Transverse colon (tissue), 4 donors: ENCODE measurements at regions not wholly inside any gene's neighbourhood (a gene's known extent, or its start where the extent isn't known, plus 50 kb on each side); places are given as distances from the start of the nearest gene placed in this dataset.
A peak's percentile ranks its signal among the peaks of the same experiment; 100 is the strongest.

Experiments used
- DNase-seq: peaks from one replicate; pipeline ENCODE4 v3.0.0-alpha.2; 2019
- H3K27ac ChIP-seq, 4 donors: fragments of 200-600 bp; sonication (generic); 2 replicates each; pipeline ENCODE4 v1.5.1; 2016 to 2018; ENCODE audit warnings: inconsistent platforms in 4 of 4
- H3K27me3 ChIP-seq: fragments of 200-600 bp; sonication (generic); 2 replicates; pipeline ENCODE4 v1.5.1; 2017; ENCODE audit warnings: inconsistent platforms
- H3K36me3 ChIP-seq, 4 donors: fragments of 200-600 bp; sonication (generic); 2 replicates each; pipeline ENCODE4 v1.5.1; 2017 to 2019; ENCODE audit warnings: inconsistent platforms in 4 of 4
- H3K4me1 ChIP-seq, 4 donors: fragments of 200-600 bp; sonication (generic); 2 replicates each; pipeline ENCODE4 v1.5.1; 2017 to 2020; ENCODE audit warnings: inconsistent platforms in 4 of 4
- H3K4me3 ChIP-seq, 4 donors: fragments of 200-600 bp; sonication (generic); 1 replicate in 1 of 4; 2 replicates in 3 of 4; pipeline versions ENCODE4 v1.5.1 to v1.6.1; 2017 to 2019; ENCODE audit warnings: inconsistent platforms in 4 of 4
- H3K9me3 ChIP-seq, 2 donors: fragments of 200-600 bp; sonication (generic); 2 replicates each; pipeline ENCODE4 v1.5.1; 2017 to 2019; ENCODE audit warnings: inconsistent platforms in 2 of 2
- EP300 ChIP-seq: sonication (generic); formaldehyde crosslinking; IDR thresholded peaks from one replicate; pipeline ENCODE4 v1.6.1; 2017; ENCODE audit warnings: antibody characterized with exemption, low read depth
- POLR2A ChIP-seq: fragments of 450-650 bp; IDR thresholded peaks from one replicate; pipeline ENCODE4 v1.6.1; 2016; ENCODE audit warnings: antibody characterized with exemption, mild to moderate bottlenecking, moderate library complexity
- POLR2AphosphoS5 ChIP-seq, 3 donors: sonication (generic); formaldehyde crosslinking; IDR thresholded peaks; one replicate each; pipeline ENCODE4 v1.6.1; 2016; ENCODE audit warnings: antibody characterized with exemption in 3 of 3
- WGBS, 2 donors: methylation state at CpG; one replicate each; pipeline ENCODE4 v1.1.5; 2018; ENCODE audit warnings: low coverage in 1 of 2; 5-methylcytosine and 5-hydroxymethylcytosine counted together
- in situ Hi-C, 4 donors: fragments of 200-750 bp; cut with MboI; loops; one replicate each; pipeline versions ENCODE4 v1.15.0 to v1.15.1; 2017; ENCODE audit warnings: low sequenced_read_pairs in 3 of 4, low pct_ligation_motif_present in 1 of 4, low pct_unique_long_range_greater_than_20kb in 1 of 4
- intact Hi-C: fragments of 100-400 bp; cut with DNase I; formaldehyde crosslinking; loops from one replicate; pipeline ENCODE4 v1.15.1; 2023; ENCODE audit warnings: low total_unique reads
- TF ChIP-seq, protein P1 (sequence below), 5 experiments: fragments of 200-600 bp in 3 of 5; fragments of 450-650 bp in 2 of 5; sonication (generic) in 3 of 5; IDR thresholded peaks; 1 replicate in 2 of 5; 2 replicates in 3 of 5; pipeline ENCODE4 v1.5.1; 2016 to 2017; ENCODE audit warnings: antibody characterized with exemption in 5 of 5, inconsistent platforms in 3 of 5, mild to moderate bottlenecking in 2 of 5, moderate library complexity in 1 of 5

DNA sequence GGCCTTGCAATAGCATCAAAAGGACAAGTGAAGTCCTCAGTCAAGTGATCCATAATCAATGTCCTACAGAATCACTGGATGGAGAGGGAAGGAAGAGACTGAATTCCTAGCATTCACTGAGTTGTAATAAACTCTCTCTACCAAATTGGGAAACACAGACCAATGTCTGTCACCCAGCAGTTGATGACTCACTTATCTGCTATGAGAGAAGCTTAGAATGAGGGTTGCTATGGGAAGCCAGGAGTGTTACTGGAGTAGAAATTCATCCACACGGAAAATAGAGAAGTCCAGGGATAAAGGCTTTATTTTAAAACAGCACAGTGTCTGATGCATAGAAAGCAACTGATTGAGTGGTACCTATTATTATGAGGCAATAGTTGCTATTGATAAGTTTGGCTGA is 407.4 kb downstream of the BRINP1 start:
- 26 to 30% methylated on average over 1 of the region's 1 CpG for WGBS, 2 donors
- Histone ChIP-seq H3K27ac (peak overlapping the region in 2 of 4 donors; percentile 26 to 43), H3K4me3 (no peak overlapping the region), H3K36me3 (no peaks in the 10 kb centered on the region), H3K27me3 (no peaks in the 10 kb centered on the region), H3K4me1 (no peaks in the 10 kb centered on the region), H3K9me3 (no peaks in the 10 kb centered on the region)
- TF ChIP-seq POLR2AphosphoS5 (IDR thresholded peaks at IDR 0.05), result peak in 1 of 3 donors; percentile 16
- TF ChIP-seq, protein P1, sequence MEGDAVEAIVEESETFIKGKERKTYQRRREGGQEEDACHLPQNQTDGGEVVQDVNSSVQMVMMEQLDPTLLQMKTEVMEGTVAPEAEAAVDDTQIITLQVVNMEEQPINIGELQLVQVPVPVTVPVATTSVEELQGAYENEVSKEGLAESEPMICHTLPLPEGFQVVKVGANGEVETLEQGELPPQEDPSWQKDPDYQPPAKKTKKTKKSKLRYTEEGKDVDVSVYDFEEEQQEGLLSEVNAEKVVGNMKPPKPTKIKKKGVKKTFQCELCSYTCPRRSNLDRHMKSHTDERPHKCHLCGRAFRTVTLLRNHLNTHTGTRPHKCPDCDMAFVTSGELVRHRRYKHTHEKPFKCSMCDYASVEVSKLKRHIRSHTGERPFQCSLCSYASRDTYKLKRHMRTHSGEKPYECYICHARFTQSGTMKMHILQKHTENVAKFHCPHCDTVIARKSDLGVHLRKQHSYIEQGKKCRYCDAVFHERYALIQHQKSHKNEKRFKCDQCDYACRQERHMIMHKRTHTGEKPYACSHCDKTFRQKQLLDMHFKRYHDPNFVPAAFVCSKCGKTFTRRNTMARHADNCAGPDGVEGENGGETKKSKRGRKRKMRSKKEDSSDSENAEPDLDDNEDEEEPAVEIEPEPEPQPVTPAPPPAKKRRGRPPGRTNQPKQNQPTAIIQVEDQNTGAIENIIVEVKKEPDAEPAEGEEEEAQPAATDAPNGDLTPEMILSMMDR (IDR thresholded peaks at IDR 0.05), result no peak
- in situ Hi-C loops, result no loop called here
- no peak for DNase-seq
- intact Hi-C loops, result no loop called here

DNA sequence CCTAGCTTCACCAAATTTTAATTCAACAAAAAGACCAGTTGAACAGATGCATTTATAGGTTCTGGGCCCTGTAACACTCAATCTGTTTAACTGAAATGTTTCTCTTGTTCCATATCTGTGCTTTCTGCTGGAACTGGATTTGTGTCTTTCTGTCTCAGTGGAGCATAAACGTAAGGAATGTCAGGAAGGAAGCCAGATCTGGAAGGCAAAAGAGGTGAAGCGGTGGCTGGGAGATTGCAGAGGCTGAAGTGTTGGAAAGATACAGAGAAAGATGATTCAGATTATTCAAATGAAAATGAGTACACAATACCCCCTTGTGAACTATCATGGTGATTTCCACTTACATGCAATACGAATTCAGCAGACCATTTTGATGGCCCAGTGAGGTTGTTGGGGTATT is 406.8 kb downstream of the BRINP1 start:
- intact Hi-C loops, result no loop called here
- no peak for TF ChIP-seq POLR2AphosphoS5 (IDR thresholded peaks at IDR 0.05)
- no peak for TF ChIP-seq POLR2A
- TF ChIP-seq, protein P1 (IDR thresholded peaks at IDR 0.05), result no peak
- no peak for TF ChIP-seq EP300
- no peak for DNase-seq
- H3K36me3 ChIP-seq, result no peaks in the 10 kb centered on the region
- 50 to 58% methylated on average over 3 of the region's 3 CpGs for WGBS, 2 donors
- H3K4me3 ChIP-seq, result no peak overlapping the region
- H3K4me1 ChIP-seq, result no peaks in the 10 kb centered on the region
- peak overlapping the region in 2 of 4 donors; percentile 26 to 43 for H3K27ac ChIP-seq
- no peaks in the 10 kb centered on the region for H3K9me3 ChIP-seq
- in situ Hi-C loops, result no loop called here
- no peaks in the 10 kb centered on the region for H3K27me3 ChIP-seq

DNA sequence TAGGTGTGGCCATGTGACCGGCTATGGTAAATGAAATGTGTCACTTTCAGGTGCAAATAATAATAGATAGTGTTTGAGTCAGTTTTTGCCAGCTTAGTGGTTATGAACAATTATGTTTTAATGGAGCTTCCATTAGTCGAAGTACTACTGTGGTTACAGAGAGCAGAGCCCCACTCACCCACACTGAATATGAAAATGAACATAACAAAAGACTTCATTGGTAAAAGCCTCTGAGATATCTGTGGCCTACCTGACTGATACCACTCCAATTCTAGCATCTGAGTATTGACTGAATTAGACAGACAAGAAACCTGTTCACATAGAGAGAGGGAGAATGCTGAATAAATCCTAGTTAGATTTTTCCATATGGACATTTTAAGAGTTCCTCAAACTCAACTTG is 405.6 kb downstream of the BRINP1 start:
- Histone ChIP-seq H3K9me3 (no peaks in the 10 kb centered on the region), H3K4me3 (no peak overlapping the region), H3K4me1 (no peaks in the 10 kb centered on the region), H3K27ac (no peak overlapping the region), H3K27me3 (no peaks in the 10 kb centered on the region), H3K36me3 (no peaks in the 10 kb centered on the region)
- in situ Hi-C loops, result no loop called here
- TF ChIP-seq, protein P1 (IDR thresholded peaks at IDR 0.05), result no peak
- TF ChIP-seq POLR2A (no peak), POLR2AphosphoS5 (IDR thresholded peaks at IDR 0.05) (no peak), EP300 (no peak)
- no peak for DNase-seq
- intact Hi-C loops, result no loop called here
- WGBS, 2 donors, result 76 to 85% methylated on average over 2 of the region's 2 CpGs

DNA sequence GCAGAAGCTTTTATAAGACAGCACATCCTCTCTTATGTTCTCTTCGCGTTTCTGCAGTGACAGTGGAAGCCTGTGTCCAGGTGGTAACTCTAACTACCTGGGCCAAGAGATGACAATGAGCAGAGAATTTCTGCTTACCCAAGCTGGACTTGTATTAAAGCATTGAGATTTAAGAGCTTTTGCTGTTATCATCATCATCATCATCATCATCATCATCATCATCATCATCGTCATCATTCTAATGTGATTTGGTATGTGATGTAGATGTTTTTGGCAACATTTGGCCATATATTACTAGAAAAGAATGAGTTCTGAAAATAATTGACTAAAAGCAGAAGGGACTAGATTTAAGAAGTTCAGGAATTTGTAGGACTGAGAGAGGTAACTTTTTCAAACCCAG is 401.3 kb downstream of the BRINP1 start:
- Histone ChIP-seq H3K4me3 (no peak overlapping the region), H3K36me3 (no peaks in the 10 kb centered on the region), H3K27ac (no peak overlapping the region), H3K27me3 (no peaks in the 10 kb centered on the region), H3K4me1 (no peaks in the 10 kb centered on the region), H3K9me3 (no peaks in the 10 kb centered on the region)
- WGBS, 2 donors, result 75 to 92% methylated on average over 1 to 3 of the region's 3 CpGs
- DNase-seq, result no peak
- intact Hi-C loops (no loop called here), in situ Hi-C loops (no loop called here)
- TF ChIP-seq, protein P1 (IDR thresholded peaks at IDR 0.05), result no peak
- TF ChIP-seq POLR2A, result no peak
- TF ChIP-seq EP300, result no peak
- TF ChIP-seq POLR2AphosphoS5 (IDR thresholded peaks at IDR 0.05), result no peak
